NK-92 treated with Interleukin-12 subunit alpha and Interleukin-12 subunit beta, amount 100 ng/mL, for 24 hours (cell line): ENCODE measurements at regions not wholly inside any gene's neighbourhood (a gene's known extent, or its start where the extent isn't known, plus 50 kb on each side); places are given as distances from the start of the nearest gene placed in this dataset.

ENCODE experiments used
- DNase-seq: peaks from one replicate; lab custom pipeline; 2025; lab: John Stamatoyannopoulos, UW

DNA sequence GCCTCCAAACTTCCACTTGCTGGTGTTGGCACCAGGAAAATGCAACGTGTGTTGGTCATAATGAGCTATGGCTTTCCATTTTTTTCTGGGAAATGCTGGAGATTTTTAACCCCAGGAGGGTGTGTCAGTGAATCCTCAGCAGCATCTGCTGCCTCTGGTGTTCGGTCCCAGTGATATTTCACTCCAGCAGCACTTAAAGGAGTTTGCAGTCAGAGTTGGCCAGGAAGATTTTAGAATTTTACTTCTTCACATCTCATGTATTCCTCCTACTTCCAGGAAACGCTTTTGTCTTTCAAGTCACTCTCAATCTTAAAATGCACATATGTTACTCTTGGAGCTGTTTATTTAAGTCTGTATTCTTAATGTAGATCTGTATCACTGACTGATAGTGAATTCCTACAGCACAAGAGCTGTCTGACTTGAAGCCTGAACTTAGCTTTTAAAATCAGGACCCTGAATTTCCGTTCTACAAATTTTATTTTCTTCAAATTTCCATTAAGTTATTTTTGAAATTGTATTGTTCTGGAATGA lies 903.4 kb upstream of the SLC10A2 start:
- no peak for DNase-seq

DNA sequence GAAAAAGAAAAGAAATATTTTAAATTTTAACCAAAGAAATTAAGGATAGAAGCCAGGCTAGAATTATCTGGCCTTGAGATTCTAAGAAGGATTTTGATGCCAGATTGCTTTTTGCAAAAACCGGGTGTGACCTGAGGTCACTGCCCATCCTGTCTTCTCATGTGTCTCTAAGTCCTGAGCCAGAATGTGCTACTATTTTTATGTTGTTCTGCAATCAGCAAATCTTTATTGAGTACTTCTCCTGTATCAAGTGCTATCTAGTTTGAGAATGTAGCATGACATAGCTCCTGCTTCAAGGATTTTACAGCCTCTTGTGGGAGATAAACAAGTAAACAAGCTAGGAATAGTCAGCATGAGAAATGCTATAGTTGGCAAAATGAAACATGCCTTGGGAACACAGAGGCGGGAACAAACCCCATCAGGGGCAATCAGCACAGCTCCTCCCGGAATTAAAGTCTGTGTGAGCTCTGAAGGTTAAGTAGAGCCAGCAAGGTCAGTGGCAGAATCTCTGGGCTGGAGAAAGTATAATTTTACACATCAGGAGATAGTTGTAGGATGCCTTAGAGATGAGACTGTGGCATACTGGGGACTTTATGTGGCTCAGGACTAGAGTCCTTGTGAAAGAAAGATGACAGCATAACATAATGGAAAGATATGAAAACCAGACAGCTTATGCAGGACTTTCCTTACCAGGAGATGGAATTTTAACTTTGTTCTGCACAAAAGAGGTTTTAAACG lies 899.5 kb upstream of the SLC10A2 start:
- no peak for DNase-seq

DNA sequence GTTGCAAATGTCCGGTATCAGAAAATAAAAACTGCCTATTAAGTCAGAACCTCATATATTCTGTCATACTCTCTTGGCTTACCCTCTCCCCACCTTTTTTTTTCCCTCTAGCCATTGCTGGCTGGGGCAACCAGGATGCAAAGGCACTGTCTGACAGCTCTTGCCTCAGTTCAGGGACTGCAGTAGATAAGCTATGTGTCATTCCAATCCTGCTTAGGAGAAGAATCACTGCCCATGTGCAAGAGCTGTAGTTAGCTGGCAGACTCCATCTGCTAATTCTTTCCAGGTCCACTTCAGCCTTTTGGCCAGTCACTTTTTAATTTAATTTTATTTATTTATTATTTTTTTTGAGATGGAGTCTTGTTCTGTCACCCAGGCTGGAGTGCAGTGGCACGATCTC lies 895.6 kb upstream of the SLC10A2 start:
- no peak for DNase-seq

DNA sequence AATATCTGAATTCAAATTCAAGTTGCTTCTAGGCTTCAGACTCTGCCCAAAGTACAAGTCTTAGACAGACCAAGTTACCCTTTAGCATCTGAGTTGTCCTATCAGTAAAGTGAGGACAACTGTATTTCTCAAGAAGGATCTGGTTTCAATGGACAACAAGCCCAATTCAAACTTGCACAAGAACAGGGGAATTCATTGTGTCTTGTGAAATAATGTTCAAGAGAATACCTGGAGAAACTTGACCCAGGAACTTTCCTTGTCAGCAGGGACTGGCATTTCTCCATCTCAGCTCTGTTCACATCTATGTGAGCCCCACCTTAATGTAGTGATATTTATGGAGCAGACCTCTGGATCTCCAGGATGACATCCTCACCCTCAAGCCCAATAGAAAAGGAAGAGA lies 894.9 kb upstream of the SLC10A2 start:
- DNase-seq = no peak

DNA sequence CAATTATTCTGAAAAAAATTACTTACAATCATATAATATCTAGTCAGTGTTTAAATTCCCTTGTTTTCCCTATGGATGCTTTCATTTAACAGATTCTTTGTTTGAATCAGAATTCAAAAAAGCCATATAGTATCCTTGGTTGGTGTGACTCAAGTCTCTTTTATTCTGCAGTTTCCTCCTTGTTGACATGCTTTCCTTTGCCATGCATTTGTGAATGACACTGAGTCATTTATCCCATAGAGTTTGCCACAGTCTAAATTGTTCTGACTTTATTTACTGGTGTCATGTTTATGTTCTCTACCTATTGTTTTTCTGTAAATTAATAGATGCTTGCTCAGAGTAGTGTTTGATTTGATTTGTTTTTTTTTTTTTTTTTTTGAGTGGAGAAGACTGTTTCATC lies 893.8 kb upstream of the SLC10A2 start:
- no peak for DNase-seq

DNA sequence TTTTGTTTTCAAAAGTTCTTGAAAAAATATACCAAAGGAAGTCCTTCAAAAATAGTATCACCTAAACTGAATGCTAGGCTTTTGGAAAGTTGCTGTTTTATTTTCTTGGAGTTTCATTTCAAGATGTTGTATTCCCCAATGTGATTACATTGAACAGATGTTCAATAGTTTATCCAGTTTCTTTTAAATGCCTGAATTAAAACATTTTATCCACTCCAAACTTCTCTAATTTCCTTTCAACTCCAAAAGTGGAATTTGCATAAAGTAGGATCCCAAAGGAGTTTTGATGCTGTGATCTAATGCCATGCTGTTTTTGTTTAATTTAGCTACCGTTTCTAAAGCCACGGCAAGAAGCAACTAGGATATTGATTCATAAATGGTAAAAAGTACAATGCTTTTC lies 892.5 kb upstream of the SLC10A2 start:
- DNase-seq = no peak

DNA sequence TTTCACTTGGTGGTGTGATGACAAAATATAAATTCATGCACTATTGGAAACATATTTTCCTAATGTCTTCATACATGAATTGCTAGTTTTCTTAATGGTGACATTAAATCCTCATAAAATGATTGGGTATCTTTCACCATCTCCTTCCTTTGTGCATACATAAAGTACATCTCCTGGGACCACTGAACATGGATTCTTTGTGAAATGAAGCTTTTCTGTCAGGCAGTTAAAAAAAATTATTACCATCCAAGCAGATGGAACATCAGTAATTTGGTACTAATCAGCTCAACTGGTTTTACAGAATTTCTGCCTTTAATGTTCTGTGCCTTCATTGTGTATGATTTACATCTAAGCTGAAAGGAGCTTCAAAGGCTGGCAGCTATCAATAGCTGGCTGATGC lies 891.7 kb upstream of the SLC10A2 start:
- no peak for DNase-seq

DNA sequence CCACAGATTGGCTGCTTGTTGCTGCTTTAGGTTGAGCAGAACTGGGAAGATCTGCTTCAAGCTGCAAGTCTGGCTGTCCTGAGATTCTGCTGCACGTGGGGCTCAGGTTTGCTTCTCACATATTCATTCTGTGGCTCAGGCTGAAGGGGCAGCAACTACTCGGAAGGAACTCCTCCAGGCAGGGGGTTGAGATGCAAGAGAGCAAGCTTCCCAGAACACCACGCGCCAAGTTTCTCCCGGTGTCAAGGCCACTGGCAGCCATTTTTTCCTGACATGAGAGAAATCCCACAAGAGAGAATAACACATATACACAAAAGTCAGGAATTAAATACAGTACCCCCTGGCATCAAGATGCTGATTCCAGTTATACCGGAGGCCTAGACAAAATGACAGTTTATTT lies 887.6 kb upstream of the SLC10A2 start:
- DNase-seq = no peak

DNA sequence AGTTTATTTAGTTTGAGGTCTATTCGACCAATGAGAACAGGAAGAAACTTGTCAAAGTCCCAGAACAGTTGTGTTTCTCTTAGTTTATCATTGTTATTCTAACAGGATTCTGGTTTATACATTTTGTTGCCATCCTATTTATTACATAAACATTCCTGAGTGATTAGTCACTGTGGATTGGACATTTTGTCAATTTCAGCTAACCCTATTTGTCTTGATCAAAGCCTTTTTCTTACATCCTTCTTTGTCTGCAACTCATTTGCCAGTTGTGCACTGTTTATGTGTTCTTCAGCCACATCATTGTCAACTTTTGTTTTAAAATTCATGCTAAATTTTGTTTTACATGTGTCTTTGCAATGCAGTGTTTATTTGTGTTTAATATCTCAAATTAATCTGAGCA lies 886.0 kb upstream of the SLC10A2 start:
- DNase-seq = no peak

DNA sequence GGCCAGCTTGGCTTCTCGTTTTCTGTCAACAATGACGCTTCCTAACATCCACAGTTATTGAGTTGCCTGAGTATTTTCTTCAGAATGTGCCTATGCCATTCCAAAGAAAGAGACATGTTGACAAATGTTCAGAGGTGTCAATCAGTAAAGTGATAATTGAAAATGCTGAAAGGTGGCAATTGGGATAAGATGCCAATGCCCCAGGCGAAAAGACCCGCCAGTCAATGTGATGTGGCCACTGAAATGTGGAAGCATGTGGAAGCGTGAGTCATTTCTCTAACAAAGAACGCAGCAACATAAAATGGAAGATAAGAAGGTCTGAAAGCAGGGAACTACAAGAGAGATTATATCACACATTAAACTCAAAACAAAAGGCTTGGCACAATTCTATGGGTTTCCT lies 882.2 kb upstream of the SLC10A2 start:
- no peak for DNase-seq

DNA sequence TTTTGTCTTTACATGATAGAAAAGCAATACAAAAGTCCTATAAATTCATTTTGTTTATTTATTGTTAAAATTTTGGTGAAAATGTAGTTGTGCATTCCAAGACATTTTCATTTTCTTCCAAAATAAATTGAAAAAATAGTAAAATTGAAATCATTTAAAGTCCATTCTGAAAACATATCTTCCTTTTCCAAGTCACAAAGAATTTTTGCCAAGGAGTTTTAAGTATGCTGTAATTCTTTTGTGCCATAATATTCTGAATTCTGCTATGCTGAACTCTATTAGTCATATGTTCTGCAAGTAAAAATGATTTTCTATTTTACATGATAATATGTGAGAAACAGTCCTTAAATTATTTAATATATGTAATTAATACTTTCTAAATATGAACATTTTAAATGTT lies 879.6 kb upstream of the SLC10A2 start:
- DNase-seq = no peak

DNA sequence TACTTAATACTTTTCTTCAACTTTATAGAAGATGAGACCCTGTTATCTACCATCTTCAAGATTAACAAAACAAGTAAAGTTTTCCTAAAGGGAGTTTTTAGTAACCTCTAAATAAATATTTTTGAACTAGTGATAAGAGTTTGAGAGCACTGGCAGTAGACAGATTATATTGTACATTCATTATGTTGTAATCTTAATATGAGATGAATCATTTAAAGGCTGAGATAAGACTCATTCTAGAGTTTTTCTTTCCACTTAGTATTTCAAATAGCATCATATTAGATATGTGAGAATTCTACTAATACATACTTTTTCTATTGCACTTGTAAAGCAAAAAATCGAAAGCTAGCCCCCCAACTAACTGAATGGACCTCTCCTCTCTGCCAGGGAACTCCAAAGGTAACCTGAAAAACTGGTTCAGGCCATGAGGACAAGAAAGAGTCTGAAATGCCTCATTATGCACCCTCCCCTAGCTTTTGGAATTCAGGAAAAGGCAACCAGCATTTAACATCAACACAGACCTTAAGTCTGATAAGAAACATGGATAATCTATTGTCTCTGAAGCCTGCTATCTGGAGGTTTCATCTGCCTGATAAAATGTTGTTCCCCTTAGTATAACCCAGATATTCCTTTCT lies 875.4 kb upstream of the SLC10A2 start:
- DNase-seq = no peak

DNA sequence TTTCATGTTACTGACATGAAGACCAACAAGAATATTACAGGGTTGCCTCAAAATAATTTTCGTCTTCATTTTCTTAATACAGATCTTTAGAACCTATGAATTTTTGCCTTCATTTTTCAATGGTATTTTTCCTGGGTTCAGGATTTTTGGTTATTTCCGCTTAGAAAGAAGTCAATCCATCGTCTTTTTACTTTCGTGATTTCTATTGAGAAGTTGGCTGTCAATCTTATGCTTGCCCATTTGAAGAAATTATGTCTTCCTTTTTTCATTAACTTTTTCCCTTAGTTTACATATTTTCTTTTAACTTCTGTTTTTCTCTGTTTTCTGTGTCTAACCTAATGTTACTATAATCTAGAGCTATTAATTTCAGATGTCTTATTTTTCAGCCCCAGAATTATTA lies 868.9 kb upstream of the SLC10A2 start:
- no peak for DNase-seq

DNA sequence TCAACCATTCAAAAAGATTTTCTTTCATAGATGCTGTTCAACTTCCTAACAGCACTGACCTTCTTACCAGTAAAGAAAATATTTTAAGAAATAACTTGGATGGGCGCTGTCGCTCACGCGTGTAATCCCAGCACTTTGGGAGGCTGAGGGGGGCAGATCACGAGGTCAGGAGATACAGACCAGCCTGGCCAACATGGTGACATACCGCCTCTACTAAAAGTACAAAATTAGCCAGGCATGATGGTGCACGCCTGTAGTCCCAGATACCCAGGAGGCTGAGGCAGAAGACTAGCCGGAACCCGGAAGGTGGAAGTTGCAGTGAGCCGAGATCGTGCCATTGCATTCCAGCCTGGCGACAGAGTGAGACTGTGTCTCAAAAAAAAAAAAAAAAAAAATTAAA lies 865.7 kb upstream of the SLC10A2 start:
- DNase-seq = no peak

- no peak for DNase-seq
Measured at GRCh38 chr13:103931331-103931845, 865.2 kb upstream of the SLC10A2 start.

GRCh38 chr13:103926118-103926517 lies 859.9 kb upstream of the SLC10A2 start:
- DNase-seq = no peak

- no peak for DNase-seq
Measured at GRCh38 chr13:103908911-103909310, 842.7 kb upstream of the SLC10A2 start.

DNA sequence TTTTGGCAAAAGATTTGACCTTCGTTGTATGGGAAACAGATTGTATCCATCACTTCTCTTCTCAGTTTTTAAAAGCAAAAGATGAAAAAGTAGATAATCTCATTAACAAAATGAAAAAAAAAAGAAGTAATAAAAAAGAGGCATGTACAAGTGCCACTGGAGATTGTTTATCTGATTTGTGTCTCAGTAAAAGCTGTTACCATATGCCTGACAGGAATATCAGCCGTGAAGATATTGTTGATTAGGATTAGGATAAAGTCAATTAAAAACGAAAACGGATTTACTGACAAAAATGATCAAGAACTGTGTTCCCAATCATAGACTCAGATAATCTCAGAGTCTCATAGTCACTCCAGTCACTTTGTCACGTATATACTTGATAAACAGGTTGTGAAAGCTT lies 842.1 kb upstream of the SLC10A2 start:
- DNase-seq = no peak

DNA sequence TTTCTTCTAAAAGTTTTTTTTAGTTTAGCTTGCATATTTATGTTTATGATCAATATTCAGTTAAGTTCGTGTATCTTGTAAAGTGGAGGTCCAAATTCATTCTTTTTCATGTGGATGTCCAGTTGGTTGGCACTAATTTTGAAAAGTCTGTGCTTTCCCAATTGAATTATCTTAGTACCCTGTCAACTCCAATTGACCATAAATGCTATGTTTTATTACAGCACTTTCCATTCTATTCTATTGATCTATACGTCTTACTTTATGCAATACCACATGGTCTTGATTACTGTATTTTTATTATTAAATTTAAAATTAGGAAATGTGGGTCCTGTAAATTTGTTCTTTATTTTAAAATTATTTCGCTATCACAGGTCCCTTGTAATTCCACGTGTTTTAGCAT lies 837.6 kb upstream of the SLC10A2 start:
- DNase-seq = no peak

- no peak for DNase-seq
Measured at GRCh38 chr13:103898481-103898880, 832.3 kb upstream of the SLC10A2 start.

GRCh38 chr13:103895835-103896531 lies 829.8 kb upstream of the SLC10A2 start:
- DNase-seq = no peak

GRCh38 chr13:103894626-103895025 lies 828.4 kb upstream of the SLC10A2 start:
- no peak for DNase-seq
